ENCODE measurements at regions not wholly inside any gene's neighbourhood (a gene's known extent, or its start where the extent isn't known, plus 50 kb on each side); places are given as distances from the start of the nearest gene placed in this dataset.

DNA sequence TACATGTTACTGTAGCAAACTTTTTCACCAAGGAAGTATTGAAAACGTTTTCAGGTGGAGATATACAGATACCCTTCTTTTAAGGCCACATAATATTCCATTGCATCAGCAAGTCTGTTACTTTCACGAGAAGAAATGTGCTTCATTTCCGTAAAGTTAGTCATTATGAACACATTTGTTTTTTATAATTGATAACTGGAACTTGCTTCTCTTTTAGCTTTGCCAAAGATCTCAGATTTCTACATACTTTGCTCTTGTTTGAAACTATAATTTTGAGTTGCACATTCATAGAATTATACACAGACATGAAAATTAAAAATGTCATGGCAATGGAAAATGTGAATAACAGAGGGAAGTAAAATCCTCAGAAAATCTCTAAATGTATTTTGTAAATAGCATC lies 128.7 kb upstream of the GIMD1 start:
- H3K4me1 ChIP-seq: no peaks in the 10 kb centered on the region
- TF ChIP-seq, protein P1, sequence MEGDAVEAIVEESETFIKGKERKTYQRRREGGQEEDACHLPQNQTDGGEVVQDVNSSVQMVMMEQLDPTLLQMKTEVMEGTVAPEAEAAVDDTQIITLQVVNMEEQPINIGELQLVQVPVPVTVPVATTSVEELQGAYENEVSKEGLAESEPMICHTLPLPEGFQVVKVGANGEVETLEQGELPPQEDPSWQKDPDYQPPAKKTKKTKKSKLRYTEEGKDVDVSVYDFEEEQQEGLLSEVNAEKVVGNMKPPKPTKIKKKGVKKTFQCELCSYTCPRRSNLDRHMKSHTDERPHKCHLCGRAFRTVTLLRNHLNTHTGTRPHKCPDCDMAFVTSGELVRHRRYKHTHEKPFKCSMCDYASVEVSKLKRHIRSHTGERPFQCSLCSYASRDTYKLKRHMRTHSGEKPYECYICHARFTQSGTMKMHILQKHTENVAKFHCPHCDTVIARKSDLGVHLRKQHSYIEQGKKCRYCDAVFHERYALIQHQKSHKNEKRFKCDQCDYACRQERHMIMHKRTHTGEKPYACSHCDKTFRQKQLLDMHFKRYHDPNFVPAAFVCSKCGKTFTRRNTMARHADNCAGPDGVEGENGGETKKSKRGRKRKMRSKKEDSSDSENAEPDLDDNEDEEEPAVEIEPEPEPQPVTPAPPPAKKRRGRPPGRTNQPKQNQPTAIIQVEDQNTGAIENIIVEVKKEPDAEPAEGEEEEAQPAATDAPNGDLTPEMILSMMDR (IDR thresholded peaks at IDR 0.05): no peak
- TF ChIP-seq POLR2A (IDR thresholded peaks at IDR 0.05): no peak
- DNase-seq: no peak

GRCh38 chr4:106496061-106496460 lies 127.5 kb upstream of the GIMD1 start:
- intact Hi-C loops (cut with DNase I): no loop called here
- Histone ChIP-seq H3K36me3 (replicated peaks in 1 of 2; ENCODE audit: insufficient read depth in 1 of 2, low read depth in 2 of 2) (no peaks in the 10 kb centered on the region), H3K9me3 (no peaks in the 10 kb centered on the region), H3K4me1 (no peaks in the 10 kb centered on the region), H3K4me3 (no peak overlapping the region), H3K27me3 (no peaks in the 10 kb centered on the region), H3K27ac (no peak overlapping the region)
- DNase-seq (no peak), ATAC-seq (no peak)
- TF ChIP-seq, protein P1 (IDR thresholded peaks at IDR 0.05): no peak
- TF ChIP-seq POLR2A (IDR thresholded peaks at IDR 0.05): no peak

More for the DNA sequence above, 128.7 kb upstream of the GIMD1 start:
- 26 to 30% methylated on average over 3 of the region's 3 CpGs for WGBS, 2 donors
- intact Hi-C loops (cut with DNase I): no loop called here
- no peaks in the 10 kb centered on the region for H3K9me3 ChIP-seq
- no peak overlapping the region for H3K27ac ChIP-seq
- no peak overlapping the region for H3K4me3 ChIP-seq
- no peaks in the 10 kb centered on the region for H3K27me3 ChIP-seq
- no peak for ATAC-seq
- H3K36me3 ChIP-seq (replicated peaks in 1 of 2; ENCODE audit: insufficient read depth in 1 of 2, low read depth in 2 of 2): no peaks in the 10 kb centered on the region

DNA sequence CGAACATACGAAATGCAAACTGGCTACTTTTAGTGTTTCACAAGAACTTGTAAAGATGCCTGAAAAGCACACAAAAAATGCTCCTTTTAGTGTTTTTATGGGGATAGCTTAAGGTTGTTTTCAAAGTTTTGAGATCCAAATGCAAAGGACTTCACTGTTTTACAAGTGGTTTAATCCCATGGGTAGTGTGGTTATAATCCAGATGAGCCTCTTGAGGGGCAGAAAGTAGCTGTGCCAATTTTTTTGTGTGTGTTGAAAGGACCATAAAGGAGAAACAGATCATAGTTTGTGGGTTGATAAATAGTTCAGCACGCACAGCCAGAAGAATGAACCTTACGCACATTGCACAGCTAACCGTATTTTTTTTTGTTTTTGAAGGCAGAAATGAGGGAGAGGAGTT lies 126.9 kb upstream of the GIMD1 start:
- Histone ChIP-seq H3K36me3 (replicated peaks in 1 of 2; ENCODE audit: insufficient read depth in 1 of 2, low read depth in 2 of 2) (no peaks in the 10 kb centered on the region), H3K27ac (no peak overlapping the region), H3K27me3 (no peaks in the 10 kb centered on the region), H3K4me3 (no peak overlapping the region), H3K9me3 (no peaks in the 10 kb centered on the region), H3K4me1 (no peaks in the 10 kb centered on the region)
- intact Hi-C loops (cut with DNase I): no loop called here
- no peak for DNase-seq
- no peak for ATAC-seq
- WGBS, 2 donors: 63 to 73% methylated on average over 5 of the region's 5 CpGs
- TF ChIP-seq, protein P1 (IDR thresholded peaks at IDR 0.05): no peak
- TF ChIP-seq POLR2A (IDR thresholded peaks at IDR 0.05): no peak

DNA sequence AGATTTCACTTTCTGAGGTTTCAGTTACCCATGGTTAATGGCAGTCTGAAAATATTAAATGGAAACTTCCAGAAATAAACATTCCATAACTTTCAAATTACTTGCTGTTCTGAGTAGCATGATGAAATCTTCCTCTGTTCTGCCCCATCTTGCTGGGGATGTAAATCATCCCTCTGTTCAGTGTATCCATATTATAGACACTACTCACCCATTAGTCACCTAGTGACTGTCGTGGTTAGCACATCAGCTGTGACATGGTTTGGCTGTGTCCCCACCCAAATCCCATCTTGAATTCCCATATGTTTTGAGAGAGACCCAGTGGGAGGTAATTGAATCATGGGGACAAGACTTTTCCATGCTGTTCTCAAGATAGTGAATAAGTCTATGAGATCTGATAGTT lies 125.5 kb upstream of the GIMD1 start:
- H3K9me3 ChIP-seq: no peaks in the 10 kb centered on the region
- intact Hi-C loops (cut with DNase I): no loop called here
- H3K36me3 ChIP-seq (replicated peaks in 1 of 2; ENCODE audit: insufficient read depth in 1 of 2, low read depth in 2 of 2): no peaks in the 10 kb centered on the region
- 59 to 75% methylated on average over 1 of the region's 1 CpG for WGBS, 2 donors
- TF ChIP-seq, protein P1 (IDR thresholded peaks at IDR 0.05): no peak
- no peak for TF ChIP-seq POLR2A (IDR thresholded peaks at IDR 0.05)
- no peak for ATAC-seq
- no peaks in the 10 kb centered on the region for H3K27me3 ChIP-seq
- H3K4me3 ChIP-seq: no peak overlapping the region
- H3K27ac ChIP-seq: no peak overlapping the region
- H3K4me1 ChIP-seq: no peaks in the 10 kb centered on the region
- no peak for DNase-seq

- no peak for TF ChIP-seq POLR2A (IDR thresholded peaks at IDR 0.05)
- TF ChIP-seq, protein P1 (IDR thresholded peaks at IDR 0.05): no peak
- DNase-seq: no peak
- intact Hi-C loops (cut with DNase I): no loop called here
Measured at GRCh38 chr4:106493086-106493485, 124.5 kb upstream of the GIMD1 start.

More at GRCh38 chr4:106493086-106493485, 124.5 kb upstream of the GIMD1 start:
- ATAC-seq: no peak
- Histone ChIP-seq H3K4me3 (no peak overlapping the region), H3K27me3 (no peaks in the 10 kb centered on the region), H3K4me1 (no peaks in the 10 kb centered on the region), H3K36me3 (replicated peaks in 1 of 2; ENCODE audit: insufficient read depth in 1 of 2, low read depth in 2 of 2) (no peaks in the 10 kb centered on the region), H3K27ac (no peak overlapping the region), H3K9me3 (no peaks in the 10 kb centered on the region)
